GM04504 (cell line): ENCODE measurements at regions not wholly inside any gene's neighbourhood (a gene's known extent, or its start where the extent isn't known, plus 50 kb on each side); places are given as distances from the start of the nearest gene placed in this dataset.

ENCODE experiments used
- DNase-seq: peaks from one replicate; pipeline ENCODE4 v3.0.0-alpha.2; 2012; ENCODE audit warnings: low read depth

- DNase-seq, result no peak
Observed at GRCh38 chr2:64403426-64403825, 50.5 kb upstream of the LGALSL start.

- no peak for DNase-seq
Observed at GRCh38 chr2:64404002-64404731, 49.8 kb upstream of the LGALSL start.
